H9 (cell line): ENCODE measurements at regions not wholly inside any gene's neighbourhood (a gene's known extent, or its start where the extent isn't known, plus 50 kb on each side); places are given as distances from the start of the nearest gene placed in this dataset.

Experiments
- DNase-seq: peaks from one replicate; pipeline ENCODE4 v3.0.0-alpha.2; 2017
- H2AFZ ChIP-seq: one replicate; pipeline ENCODE4 v1.6.1; 2013; ENCODE audit warnings: mild to moderate bottlenecking, low read length, control low read depth, moderate library complexity
- H2AK5ac ChIP-seq: 2 replicates; pipeline ENCODE4 v1.6.1; 2013; ENCODE audit warnings: low read length, control low read depth, mixed read lengths; ENCODE audit not compliant: insufficient read length
- H2BK120ac ChIP-seq: one replicate; pipeline ENCODE4 v1.6.1; 2013; ENCODE audit warnings: low read depth, mild to moderate bottlenecking, low read length, control low read depth, inconsistent platforms; ENCODE audit not compliant: poor library complexity, severe bottlenecking
- H2BK12ac ChIP-seq: 2 replicates; pipeline ENCODE4 v1.6.1; 2013; ENCODE audit warnings: low read length, control low read depth, mixed read lengths, low read depth; ENCODE audit not compliant: insufficient read length
- H2BK15ac ChIP-seq: 2 replicates; pipeline ENCODE4 v1.6.1; 2013; ENCODE audit warnings: low read depth, low read length, control low read depth
- H2BK20ac ChIP-seq: one replicate; pipeline ENCODE4 v1.6.1; 2013; ENCODE audit warnings: low read depth, mild to moderate bottlenecking, low read length, control low read depth, inconsistent platforms; ENCODE audit not compliant: poor library complexity, severe bottlenecking
- H2BK5ac ChIP-seq: 2 replicates; pipeline ENCODE4 v1.6.1; 2013; ENCODE audit warnings: low read length, control low read depth, mixed read lengths; ENCODE audit not compliant: insufficient read length
- H3K14ac ChIP-seq: 2 replicates; pipeline ENCODE4 v1.6.1; 2013; ENCODE audit warnings: low read length, control low read depth; ENCODE audit not compliant: insufficient read depth
- H3K18ac ChIP-seq: 2 replicates; pipeline ENCODE4 v1.6.1; 2013; ENCODE audit warnings: low read depth, mild to moderate bottlenecking, mixed read lengths, low read length, control low read depth; ENCODE audit not compliant: insufficient read length
- H3K23ac ChIP-seq: 2 replicates; pipeline ENCODE4 v1.6.1; 2013; ENCODE audit warnings: low read length, control low read depth, mixed read lengths, low read depth; ENCODE audit not compliant: insufficient read length
- H3K23me2 ChIP-seq: 2 replicates; pipeline ENCODE4 v1.6.1; 2013; ENCODE audit warnings: low read depth, mild to moderate bottlenecking, mixed read lengths, low read length, control low read depth; ENCODE audit not compliant: insufficient read length, poor library complexity, severe bottlenecking
- H3K27ac ChIP-seq: 2 replicates; pipeline ENCODE4 v1.5.1; 2013; ENCODE audit warnings: low read length, control low read depth, mixed read lengths, low read depth; ENCODE audit not compliant: insufficient read length
- H3K27me3 ChIP-seq: 2 replicates; pipeline ENCODE4 v1.6.1; 2013; ENCODE audit warnings: low read length, control low read depth, inconsistent platforms; ENCODE audit not compliant: insufficient read depth
- H3K4ac ChIP-seq: 2 replicates; pipeline ENCODE4 v1.6.1; 2013; ENCODE audit warnings: low read depth, mild to moderate bottlenecking, control low read depth, inconsistent platforms, low read length, moderate library complexity
- H3K4me1 ChIP-seq: 2 replicates; pipeline ENCODE4 v1.6.1; 2013; ENCODE audit warnings: low read length, control low read depth, inconsistent platforms; ENCODE audit not compliant: insufficient read depth
- H3K4me2 ChIP-seq: 2 replicates; pipeline ENCODE4 v1.6.1; 2013; ENCODE audit warnings: low read length, control low read depth, mixed read lengths; ENCODE audit not compliant: insufficient read length, insufficient read depth
- H3K56ac ChIP-seq: 2 replicates; pipeline ENCODE4 v1.6.1; 2013; ENCODE audit warnings: low read depth, mild to moderate bottlenecking, mixed read lengths, low read length, control low read depth; ENCODE audit not compliant: insufficient read length
- H3K79me1 ChIP-seq: 2 replicates; pipeline ENCODE4 v1.6.1; 2013; ENCODE audit warnings: low read depth, mild to moderate bottlenecking, moderate library complexity, low read length, control low read depth, inconsistent platforms; ENCODE audit not compliant: insufficient read depth, poor library complexity, severe bottlenecking
- H3K79me2 ChIP-seq: 2 replicates; pipeline ENCODE4 v1.6.1; 2013; ENCODE audit warnings: low read length, control low read depth, inconsistent platforms; ENCODE audit not compliant: insufficient read depth
- H3K9ac ChIP-seq: 2 replicates; pipeline ENCODE4 v1.6.1; 2013; ENCODE audit warnings: low read length, control low read depth, mixed read lengths; ENCODE audit not compliant: insufficient read length; ENCODE audit errors: extremely low read depth
- H3K9me3 ChIP-seq: one replicate; pipeline ENCODE4 v1.6.1; 2013; ENCODE audit warnings: low read depth, low read length, inconsistent platforms; ENCODE audit not compliant: control insufficient read depth
- H3T11ph ChIP-seq: one replicate; pipeline ENCODE4 v1.6.1; 2013; ENCODE audit warnings: mild to moderate bottlenecking, low read length, control low read depth, inconsistent platforms
- H4K20me1 ChIP-seq: one replicate; pipeline ENCODE4 v1.6.1; 2013; ENCODE audit not compliant: control insufficient read depth, insufficient read length, insufficient read depth
- H4K5ac ChIP-seq: 2 replicates; pipeline ENCODE4 v1.6.1; 2013; ENCODE audit warnings: low read depth, mild to moderate bottlenecking, mixed read lengths, low read length, control low read depth; ENCODE audit not compliant: insufficient read length
- H4K8ac ChIP-seq: replicated peaks from 2 replicates; pipeline ENCODE4 v1.6.1; 2013; ENCODE audit warnings: low read length, control low read depth, mixed read lengths, low read depth; ENCODE audit not compliant: insufficient read length
- H4K91ac ChIP-seq: 2 replicates; pipeline ENCODE4 v1.6.1; 2013; ENCODE audit warnings: low read depth, mild to moderate bottlenecking, moderate library complexity, mixed read lengths, low read length, control low read depth; ENCODE audit not compliant: insufficient read length
- H3K27ac Mint-ChIP-seq, 3 experiments: 2 replicates in 2 of 3; 3 replicates in 1 of 3; pipeline ENCODE4 v1.8.0; 2020 to 2021; ENCODE audit warnings: mixed read lengths in 3 of 3, mild to moderate bottlenecking in 1 of 3, moderate library complexity in 1 of 3
- H3K27me3 Mint-ChIP-seq: 2 replicates; pipeline ENCODE4 v1.8.0; 2021; ENCODE audit warnings: low read depth, mild to moderate bottlenecking, moderate library complexity, mixed read lengths
- H3K36me3 Mint-ChIP-seq, 3 experiments: 2 replicates in 2 of 3; 3 replicates in 1 of 3; pipeline ENCODE4 v1.8.0; 2020 to 2021; ENCODE audit warnings: low read depth in 3 of 3, mixed read lengths in 3 of 3; ENCODE audit not compliant: insufficient read depth in 1 of 3
- H3K4me1 Mint-ChIP-seq, 2 experiments: 2 replicates each; pipeline ENCODE4 v1.8.0; 2020; ENCODE audit warnings: mixed read lengths in 2 of 2
- H3K4me3 Mint-ChIP-seq, 2 experiments: 2 replicates in 1 of 2; 3 replicates in 1 of 2; pipeline ENCODE4 v1.8.0; 2020 to 2021; ENCODE audit warnings: mild to moderate bottlenecking in 2 of 2, mixed read lengths in 2 of 2, moderate library complexity in 1 of 2
- H3K9me3 Mint-ChIP-seq, 2 experiments: 2 replicates in 1 of 2; 3 replicates in 1 of 2; pipeline ENCODE4 v1.8.0; 2020; ENCODE audit warnings: mild to moderate bottlenecking in 2 of 2, mixed read lengths in 2 of 2, moderate library complexity in 1 of 2
- WGBS: extraction: QIAGEN DNeasy Blood & Tissue Kit; methylation state at CpG from one replicate; pipeline ENCODE4 v1.1.7; 2013; ENCODE audit warnings: missing lambda C conversion rate, low lambda C conversion rate, mixed read lengths; ENCODE audit not compliant: insufficient read length; ENCODE audit errors: extremely low coverage; 5-methylcytosine and 5-hydroxymethylcytosine counted together
- TF ChIP-seq, protein P1 (sequence below): fragments of 200-600 bp; sonication (generic); conservative IDR thresholded peaks from 3 replicates; pipeline ENCODE4 v1.8.0; 2021; ENCODE audit warnings: antibody characterized with exemption, mild to moderate bottlenecking

DNA sequence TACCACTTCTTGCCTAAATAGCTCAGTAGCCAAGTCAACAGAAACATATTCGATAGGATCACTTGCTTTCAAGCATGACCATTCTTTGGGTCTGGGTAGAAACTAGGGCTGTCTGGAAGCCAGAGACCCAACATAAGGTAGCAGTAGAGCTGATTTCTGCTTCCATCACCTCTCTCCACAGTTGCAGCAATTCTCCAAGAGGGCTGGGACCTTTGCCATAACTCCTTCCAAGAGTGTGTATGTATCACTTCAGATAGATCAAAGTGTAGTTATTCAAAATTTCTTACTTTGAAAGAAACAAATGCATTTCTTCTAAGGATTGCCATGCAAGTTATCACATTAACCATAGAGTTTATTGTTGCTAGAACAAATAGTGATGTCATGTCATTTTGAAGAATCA lies 172.0 kb upstream of the GALNT5 start:
- Histone ChIP-seq H3K9ac (no peak overlapping the region), H3K27me3 (no peaks in the 10 kb centered on the region), H3K56ac (no peak overlapping the region), H3K4ac (no peak overlapping the region), H3K27ac (no peak overlapping the region), H2BK12ac (no peak overlapping the region), H3K79me2 (no peaks in the 10 kb centered on the region), H3K14ac (no peak overlapping the region), H3K23me2 (no peaks in the 10 kb centered on the region), H4K8ac (no peak overlapping the region), H3K79me1 (no peaks in the 10 kb centered on the region), H4K91ac (no peak overlapping the region), H4K20me1 (no peaks in the 10 kb centered on the region), H2BK15ac (no peak overlapping the region), H2AK5ac (no peak overlapping the region), H2BK120ac (no peak overlapping the region), H4K5ac (no peak overlapping the region), H3K9me3 (no peaks in the 10 kb centered on the region), H2BK20ac (no peak overlapping the region), H3K4me1 (peaks cover 2% of the 10 kb centered on the region; the same call in 1 of the 2 replicates), H3K18ac (no peak overlapping the region), H2AFZ (no peak overlapping the region), H2BK5ac (no peak overlapping the region), H3K23ac (no peak overlapping the region), H3T11ph (no peak overlapping the region), H3K4me2 (no peak overlapping the region)
- Mint-ChIP-seq H3K36me3 (no peaks in the 10 kb centered on the region), H3K4me1 (peaks cover 11 to 12% of the 10 kb centered on the region in 2 experiments), H3K27me3 (no peaks in the 10 kb centered on the region), H3K9me3 (no peaks in the 10 kb centered on the region), H3K27ac (no peak overlapping the region), H3K4me3 (no peak overlapping the region)
- DNase-seq, result no peak
- TF ChIP-seq, protein P1, sequence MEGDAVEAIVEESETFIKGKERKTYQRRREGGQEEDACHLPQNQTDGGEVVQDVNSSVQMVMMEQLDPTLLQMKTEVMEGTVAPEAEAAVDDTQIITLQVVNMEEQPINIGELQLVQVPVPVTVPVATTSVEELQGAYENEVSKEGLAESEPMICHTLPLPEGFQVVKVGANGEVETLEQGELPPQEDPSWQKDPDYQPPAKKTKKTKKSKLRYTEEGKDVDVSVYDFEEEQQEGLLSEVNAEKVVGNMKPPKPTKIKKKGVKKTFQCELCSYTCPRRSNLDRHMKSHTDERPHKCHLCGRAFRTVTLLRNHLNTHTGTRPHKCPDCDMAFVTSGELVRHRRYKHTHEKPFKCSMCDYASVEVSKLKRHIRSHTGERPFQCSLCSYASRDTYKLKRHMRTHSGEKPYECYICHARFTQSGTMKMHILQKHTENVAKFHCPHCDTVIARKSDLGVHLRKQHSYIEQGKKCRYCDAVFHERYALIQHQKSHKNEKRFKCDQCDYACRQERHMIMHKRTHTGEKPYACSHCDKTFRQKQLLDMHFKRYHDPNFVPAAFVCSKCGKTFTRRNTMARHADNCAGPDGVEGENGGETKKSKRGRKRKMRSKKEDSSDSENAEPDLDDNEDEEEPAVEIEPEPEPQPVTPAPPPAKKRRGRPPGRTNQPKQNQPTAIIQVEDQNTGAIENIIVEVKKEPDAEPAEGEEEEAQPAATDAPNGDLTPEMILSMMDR, result no peak
- no CpG with 5 or more reads among the region's 1 CpG for WGBS
